ENCODE measurements at regions not wholly inside any gene's neighbourhood (a gene's known extent, or its start where the extent isn't known, plus 50 kb on each side); places are given as distances from the start of the nearest gene placed in this dataset.

GRCh38 chr3:46114323-46114988, 87.2 kb upstream of the XCR1 start:
- WGBS, result no CpG with 5 or more reads among the region's 1 CpG

GRCh38 chr3:46113608-46114007, 86.3 kb upstream of the XCR1 start:
- Histone ChIP-seq H3K27ac (ENCODE audit: low read length, poor library complexity, severe bottlenecking) (no peak overlapping the region), H4K91ac (ENCODE audit: low read length) (no peak overlapping the region), H2BK15ac (ENCODE audit: low read depth, poor library complexity, severe bottlenecking) (no peak overlapping the region), H4K8ac (ENCODE audit: low read length) (no peak overlapping the region), H3K23ac (ENCODE audit: low read length in 2 of 2) (no peak overlapping the region), H3K36me3 (ENCODE audit: control insufficient read depth in 1 of 2, insufficient read depth in 2 of 2, low read depth in 1 of 2, low read length in 2 of 2) (no peaks in the 10 kb centered on the region), H3K27me3 (ENCODE audit: control insufficient read depth in 1 of 2, insufficient read depth in 1 of 2, low read length in 2 of 2) (no peaks in the 10 kb centered on the region), H3K9me3 (ENCODE audit: control insufficient read depth, low read length) (peaks cover 9% of the 10 kb centered on the region), H3K79me1 (replicated peaks; ENCODE audit: low read length, poor library complexity, severe bottlenecking) (no peaks in the 10 kb centered on the region), H3K9ac (ENCODE audit: low read length) (peak overlapping the region; percentile 48), H3K18ac (ENCODE audit: low read depth in 1 of 2, low read length in 2 of 2) (no peak overlapping the region), H3K4ac (ENCODE audit: low read depth in 1 of 2, low read length in 2 of 2) (no peak overlapping the region), H2BK120ac (ENCODE audit: low read depth, low read length) (no peak overlapping the region), H3K4me3 (ENCODE audit: insufficient read depth in 1 of 2, low read depth in 1 of 2, low read length in 2 of 2) (no peak overlapping the region), H3K14ac (ENCODE audit: low read length in 2 of 2) (no peak overlapping the region), H2BK5ac (ENCODE audit: low read depth, low read length, poor library complexity, severe bottlenecking) (no peak overlapping the region), H2AFZ (ENCODE audit: low read depth, low read length) (no peak overlapping the region), H2AK5ac (ENCODE audit: low read length, severe bottlenecking) (no peak overlapping the region), H3K4me2 (ENCODE audit: low read length, poor library complexity, severe bottlenecking) (no peak overlapping the region), H3K4me1 (ENCODE audit: control insufficient read depth, insufficient read depth, low read depth, low read length) (peaks cover 7% of the 10 kb centered on the region), H2BK12ac (ENCODE audit: low read length in 2 of 2) (no peak overlapping the region)
- DNase-seq, result no peak
- WGBS, result 95% methylated on average over 4 of the region's 4 CpGs

More at GRCh38 chr3:46114323-46114988, 87.2 kb upstream of the XCR1 start:
- H3K23ac ChIP-seq (ENCODE audit: low read length in 2 of 2), result no peak overlapping the region
- DNase-seq, result peak; percentile 87
- no peak overlapping the region for H2BK12ac ChIP-seq (ENCODE audit: low read length in 2 of 2)
- no peak overlapping the region for H3K4me2 ChIP-seq (ENCODE audit: low read length, poor library complexity, severe bottlenecking)
- no peak overlapping the region for H4K8ac ChIP-seq (ENCODE audit: low read length)
- no peak overlapping the region for H4K91ac ChIP-seq (ENCODE audit: low read length)
- peak overlapping the region in 1 of 2 experiments; percentile 41 for H3K18ac ChIP-seq (ENCODE audit: low read depth in 1 of 2, low read length in 2 of 2)
- no peak overlapping the region for H2BK120ac ChIP-seq (ENCODE audit: low read depth, low read length)
- H3K36me3 ChIP-seq (ENCODE audit: control insufficient read depth in 1 of 2, insufficient read depth in 2 of 2, low read depth in 1 of 2, low read length in 2 of 2), result no peaks in the 10 kb centered on the region
- no peak overlapping the region for H3K14ac ChIP-seq (ENCODE audit: low read length in 2 of 2)
- peaks cover 9% of the 10 kb centered on the region for H3K9me3 ChIP-seq (ENCODE audit: control insufficient read depth, low read length)
- peak overlapping the region; percentile 48 for H3K9ac ChIP-seq (ENCODE audit: low read length)
- peaks cover 3% of the 10 kb centered on the region for H3K4me1 ChIP-seq (ENCODE audit: control insufficient read depth, insufficient read depth, low read depth, low read length)
- H3K27me3 ChIP-seq (ENCODE audit: control insufficient read depth in 1 of 2, insufficient read depth in 1 of 2, low read length in 2 of 2), result no peaks in the 10 kb centered on the region
- no peak overlapping the region for H2BK5ac ChIP-seq (ENCODE audit: low read depth, low read length, poor library complexity, severe bottlenecking)
- H2AK5ac ChIP-seq (ENCODE audit: low read length, severe bottlenecking), result no peak overlapping the region
- H2BK15ac ChIP-seq (ENCODE audit: low read depth, poor library complexity, severe bottlenecking), result no peak overlapping the region
- H3K79me1 ChIP-seq (replicated peaks; ENCODE audit: low read length, poor library complexity, severe bottlenecking), result no peaks in the 10 kb centered on the region
- H3K4ac ChIP-seq (ENCODE audit: low read depth in 1 of 2, low read length in 2 of 2), result no peak overlapping the region
- H3K4me3 ChIP-seq (ENCODE audit: insufficient read depth in 1 of 2, low read depth in 1 of 2, low read length in 2 of 2), result no peak overlapping the region
- peak overlapping the region; percentile 20 for H3K27ac ChIP-seq (ENCODE audit: low read length, poor library complexity, severe bottlenecking)
- no peak overlapping the region for H2AFZ ChIP-seq (ENCODE audit: low read depth, low read length)

GRCh38 chr3:46112984-46113383, 85.7 kb upstream of the XCR1 start:
- Histone ChIP-seq H3K4me2 (ENCODE audit: low read length, poor library complexity, severe bottlenecking) (no peak overlapping the region), H4K91ac (ENCODE audit: low read length) (no peak overlapping the region), H3K27ac (ENCODE audit: low read length, poor library complexity, severe bottlenecking) (no peak overlapping the region)

DNA sequence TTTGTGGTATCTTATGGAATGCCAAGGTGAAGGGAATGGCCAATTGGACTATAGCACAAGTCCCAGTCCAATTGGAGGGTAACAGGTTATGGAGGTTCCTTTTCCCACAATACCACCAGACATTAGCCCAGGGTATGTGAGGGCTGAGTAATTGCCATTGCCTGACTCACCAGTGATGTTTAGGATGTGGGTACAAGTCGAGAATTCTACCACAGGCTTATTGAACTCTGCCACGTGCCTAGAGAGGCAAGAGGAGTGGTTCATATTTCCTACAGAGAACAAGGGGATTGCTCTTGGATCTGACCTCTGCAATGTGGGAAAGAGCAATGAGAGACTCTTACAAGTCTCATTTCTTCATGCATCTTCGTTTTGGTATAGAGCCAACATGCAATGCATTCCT, 85.0 kb upstream of the XCR1 start:
- Histone ChIP-seq H3K4me3 (ENCODE audit: insufficient read depth in 1 of 2, low read depth in 1 of 2, low read length in 2 of 2) (no peak overlapping the region), H4K8ac (ENCODE audit: low read length) (no peak overlapping the region), H3K18ac (ENCODE audit: low read depth in 1 of 2, low read length in 2 of 2) (no peak overlapping the region), H3K4me2 (ENCODE audit: low read length, poor library complexity, severe bottlenecking) (no peak overlapping the region), H3K9ac (ENCODE audit: low read length) (no peak overlapping the region), H2BK12ac (ENCODE audit: low read length in 2 of 2) (no peak overlapping the region), H3K14ac (ENCODE audit: low read length in 2 of 2) (no peak overlapping the region), H3K27ac (ENCODE audit: low read length, poor library complexity, severe bottlenecking) (no peak overlapping the region), H3K79me1 (replicated peaks; ENCODE audit: low read length, poor library complexity, severe bottlenecking) (no peaks in the 10 kb centered on the region), H2AFZ (ENCODE audit: low read depth, low read length) (no peak overlapping the region), H2BK5ac (ENCODE audit: low read depth, low read length, poor library complexity, severe bottlenecking) (no peak overlapping the region), H3K9me3 (ENCODE audit: control insufficient read depth, low read length) (peaks cover 9% of the 10 kb centered on the region), H3K4ac (ENCODE audit: low read depth in 1 of 2, low read length in 2 of 2) (no peak overlapping the region), H3K4me1 (ENCODE audit: control insufficient read depth, insufficient read depth, low read depth, low read length) (peaks cover 7% of the 10 kb centered on the region), H3K23ac (ENCODE audit: low read length in 2 of 2) (no peak overlapping the region), H4K91ac (ENCODE audit: low read length) (no peak overlapping the region), H2AK5ac (ENCODE audit: low read length, severe bottlenecking) (no peak overlapping the region), H3K27me3 (ENCODE audit: control insufficient read depth in 1 of 2, insufficient read depth in 1 of 2, low read length in 2 of 2) (no peaks in the 10 kb centered on the region), H2BK120ac (ENCODE audit: low read depth, low read length) (no peak overlapping the region), H2BK15ac (ENCODE audit: low read depth, poor library complexity, severe bottlenecking) (no peak overlapping the region), H3K36me3 (ENCODE audit: control insufficient read depth in 1 of 2, insufficient read depth in 2 of 2, low read depth in 1 of 2, low read length in 2 of 2) (no peaks in the 10 kb centered on the region)
- WGBS, result 73% methylated on average over 3 of the region's 3 CpGs
- DNase-seq, result no peak

More at GRCh38 chr3:46112984-46113383, 85.7 kb upstream of the XCR1 start:
- H3K9me3 ChIP-seq (ENCODE audit: control insufficient read depth, low read length), result peaks cover 9% of the 10 kb centered on the region
- H2BK12ac ChIP-seq (ENCODE audit: low read length in 2 of 2), result no peak overlapping the region
- no peak overlapping the region for H3K4me3 ChIP-seq (ENCODE audit: insufficient read depth in 1 of 2, low read depth in 1 of 2, low read length in 2 of 2)
- H2BK120ac ChIP-seq (ENCODE audit: low read depth, low read length), result no peak overlapping the region
- no peak overlapping the region for H2AFZ ChIP-seq (ENCODE audit: low read depth, low read length)
- no peaks in the 10 kb centered on the region for H3K27me3 ChIP-seq (ENCODE audit: control insufficient read depth in 1 of 2, insufficient read depth in 1 of 2, low read length in 2 of 2)
- H3K36me3 ChIP-seq (ENCODE audit: control insufficient read depth in 1 of 2, insufficient read depth in 2 of 2, low read depth in 1 of 2, low read length in 2 of 2), result no peaks in the 10 kb centered on the region
- no peak overlapping the region for H3K9ac ChIP-seq (ENCODE audit: low read length)
- no peak overlapping the region for H3K4ac ChIP-seq (ENCODE audit: low read depth in 1 of 2, low read length in 2 of 2)
- no peak for DNase-seq
- H3K18ac ChIP-seq (ENCODE audit: low read depth in 1 of 2, low read length in 2 of 2), result no peak overlapping the region
- WGBS, result 97% methylated on average over 2 of the region's 3 CpGs
- no peak overlapping the region for H2BK5ac ChIP-seq (ENCODE audit: low read depth, low read length, poor library complexity, severe bottlenecking)
- no peak overlapping the region for H3K14ac ChIP-seq (ENCODE audit: low read length in 2 of 2)
- no peak overlapping the region for H2BK15ac ChIP-seq (ENCODE audit: low read depth, poor library complexity, severe bottlenecking)
- no peak overlapping the region for H3K23ac ChIP-seq (ENCODE audit: low read length in 2 of 2)
- H3K79me1 ChIP-seq (replicated peaks; ENCODE audit: low read length, poor library complexity, severe bottlenecking), result no peaks in the 10 kb centered on the region
- H3K4me1 ChIP-seq (ENCODE audit: control insufficient read depth, insufficient read depth, low read depth, low read length), result peaks cover 7% of the 10 kb centered on the region
- H2AK5ac ChIP-seq (ENCODE audit: low read length, severe bottlenecking), result no peak overlapping the region
- H4K8ac ChIP-seq (ENCODE audit: low read length), result no peak overlapping the region
